Jurkat, Clone E6-1 (cell line): ENCODE measurements at regions not wholly inside any gene's neighbourhood (a gene's known extent, or its start where the extent isn't known, plus 50 kb on each side); places are given as distances from the start of the nearest gene placed in this dataset.
"Not testable (repeated sequence)": the region's sequence is repeated elsewhere in the genome, so short reads cannot be mapped to it uniquely, and the experiment has no call there.

ENCODE experiments used
- DNase-seq: peaks from one replicate; pipeline ENCODE4 v3.0.0-alpha.2; 2011; ENCODE audit warnings: low read depth, low spot score
- H3K4me3 ChIP-seq: 2 replicates; pipeline ENCODE4 v1.5.1; 2011; ENCODE audit warnings: mild to moderate bottlenecking, low read length, control low read depth, moderate library complexity

- H3K4me3 ChIP-seq = no peak overlapping the region
- no peak for DNase-seq
These were observed 119.3 kb upstream of the CALCR start for GRCh38 chr7:93693796-93694195.

- DNase-seq = no peak
These were observed 115.5 kb upstream of the CALCR start for GRCh38 chr7:93690021-93690420.

GRCh38 chr7:93678185-93678584, 103.7 kb upstream of the CALCR start:
- no peak overlapping the region for H3K4me3 ChIP-seq
- no peak for DNase-seq

More at GRCh38 chr7:93690021-93690420, 115.5 kb upstream of the CALCR start:
- H3K4me3 ChIP-seq = no peak overlapping the region

- H3K4me3 ChIP-seq = no peak overlapping the region
- no peak for DNase-seq
These were observed 89.2 kb upstream of the CALCR start for GRCh38 chr7:93663561-93664299.

- not testable (repeated sequence) for H3K4me3 ChIP-seq, DNase-seq
These were observed 83.6 kb upstream of the CALCR start for GRCh38 chr7:93658163-93658562.

GRCh38 chr7:93651603-93652159, 77.2 kb upstream of the CALCR start:
- DNase-seq = no peak
- no peak overlapping the region for H3K4me3 ChIP-seq

GRCh38 chr7:93646538-93646937, 72.0 kb upstream of the CALCR start:
- no peak for DNase-seq

GRCh38 chr7:93636276-93636675, 61.8 kb upstream of the CALCR start:
- no peak for DNase-seq
- H3K4me3 ChIP-seq = no peak overlapping the region

More at GRCh38 chr7:93646538-93646937, 72.0 kb upstream of the CALCR start:
- no peak overlapping the region for H3K4me3 ChIP-seq

- DNase-seq = no peak
- H3K4me3 ChIP-seq = no peak overlapping the region
These were observed 57.8 kb upstream of the CALCR start for GRCh38 chr7:93632371-93632770.

- H3K4me3 ChIP-seq = no peak overlapping the region
- no peak for DNase-seq
These were observed 54.8 kb upstream of the CALCR start for GRCh38 chr7:93629291-93629801.

- H3K4me3 ChIP-seq = no peak overlapping the region
- DNase-seq = no peak
These were observed 52.3 kb upstream of the CALCR start for GRCh38 chr7:93626869-93627268.
